H9 (cell line): ENCODE measurements at regions not wholly inside any gene's neighbourhood (a gene's known extent, or its start where the extent isn't known, plus 50 kb on each side); places are given as distances from the start of the nearest gene placed in this dataset.

Source experiments
- DNase-seq: peaks from one replicate; pipeline ENCODE4 v3.0.0-alpha.2; 2017
- H2AFZ ChIP-seq: one replicate; pipeline ENCODE4 v1.6.1; 2013; ENCODE audit warnings: mild to moderate bottlenecking, low read length, control low read depth, moderate library complexity
- H2AK5ac ChIP-seq: 2 replicates; pipeline ENCODE4 v1.6.1; 2013; ENCODE audit warnings: low read length, control low read depth, mixed read lengths; ENCODE audit not compliant: insufficient read length
- H2BK120ac ChIP-seq: one replicate; pipeline ENCODE4 v1.6.1; 2013; ENCODE audit warnings: low read depth, mild to moderate bottlenecking, low read length, control low read depth, inconsistent platforms; ENCODE audit not compliant: poor library complexity, severe bottlenecking
- H2BK12ac ChIP-seq: 2 replicates; pipeline ENCODE4 v1.6.1; 2013; ENCODE audit warnings: low read length, control low read depth, mixed read lengths, low read depth; ENCODE audit not compliant: insufficient read length
- H2BK15ac ChIP-seq: 2 replicates; pipeline ENCODE4 v1.6.1; 2013; ENCODE audit warnings: low read depth, low read length, control low read depth
- H2BK20ac ChIP-seq: one replicate; pipeline ENCODE4 v1.6.1; 2013; ENCODE audit warnings: low read depth, mild to moderate bottlenecking, low read length, control low read depth, inconsistent platforms; ENCODE audit not compliant: poor library complexity, severe bottlenecking
- H2BK5ac ChIP-seq: 2 replicates; pipeline ENCODE4 v1.6.1; 2013; ENCODE audit warnings: low read length, control low read depth, mixed read lengths; ENCODE audit not compliant: insufficient read length
- H3K14ac ChIP-seq: 2 replicates; pipeline ENCODE4 v1.6.1; 2013; ENCODE audit warnings: low read length, control low read depth; ENCODE audit not compliant: insufficient read depth
- H3K18ac ChIP-seq: 2 replicates; pipeline ENCODE4 v1.6.1; 2013; ENCODE audit warnings: low read depth, mild to moderate bottlenecking, mixed read lengths, low read length, control low read depth; ENCODE audit not compliant: insufficient read length
- H3K23ac ChIP-seq: 2 replicates; pipeline ENCODE4 v1.6.1; 2013; ENCODE audit warnings: low read length, control low read depth, mixed read lengths, low read depth; ENCODE audit not compliant: insufficient read length
- H3K23me2 ChIP-seq: 2 replicates; pipeline ENCODE4 v1.6.1; 2013; ENCODE audit warnings: low read depth, mild to moderate bottlenecking, mixed read lengths, low read length, control low read depth; ENCODE audit not compliant: insufficient read length, poor library complexity, severe bottlenecking
- H3K27ac ChIP-seq: 2 replicates; pipeline ENCODE4 v1.5.1; 2013; ENCODE audit warnings: low read length, control low read depth, mixed read lengths, low read depth; ENCODE audit not compliant: insufficient read length
- H3K27me3 ChIP-seq: 2 replicates; pipeline ENCODE4 v1.6.1; 2013; ENCODE audit warnings: low read length, control low read depth, inconsistent platforms; ENCODE audit not compliant: insufficient read depth
- H3K4ac ChIP-seq: 2 replicates; pipeline ENCODE4 v1.6.1; 2013; ENCODE audit warnings: low read depth, mild to moderate bottlenecking, control low read depth, inconsistent platforms, low read length, moderate library complexity
- H3K4me1 ChIP-seq: 2 replicates; pipeline ENCODE4 v1.6.1; 2013; ENCODE audit warnings: low read length, control low read depth, inconsistent platforms; ENCODE audit not compliant: insufficient read depth
- H3K4me2 ChIP-seq: 2 replicates; pipeline ENCODE4 v1.6.1; 2013; ENCODE audit warnings: low read length, control low read depth, mixed read lengths; ENCODE audit not compliant: insufficient read length, insufficient read depth
- H3K56ac ChIP-seq: 2 replicates; pipeline ENCODE4 v1.6.1; 2013; ENCODE audit warnings: low read depth, mild to moderate bottlenecking, mixed read lengths, low read length, control low read depth; ENCODE audit not compliant: insufficient read length
- H3K79me1 ChIP-seq: 2 replicates; pipeline ENCODE4 v1.6.1; 2013; ENCODE audit warnings: low read depth, mild to moderate bottlenecking, moderate library complexity, low read length, control low read depth, inconsistent platforms; ENCODE audit not compliant: insufficient read depth, poor library complexity, severe bottlenecking
- H3K79me2 ChIP-seq: 2 replicates; pipeline ENCODE4 v1.6.1; 2013; ENCODE audit warnings: low read length, control low read depth, inconsistent platforms; ENCODE audit not compliant: insufficient read depth
- H3K9ac ChIP-seq: 2 replicates; pipeline ENCODE4 v1.6.1; 2013; ENCODE audit warnings: low read length, control low read depth, mixed read lengths; ENCODE audit not compliant: insufficient read length; ENCODE audit errors: extremely low read depth
- H3K9me3 ChIP-seq: one replicate; pipeline ENCODE4 v1.6.1; 2013; ENCODE audit warnings: low read depth, low read length, inconsistent platforms; ENCODE audit not compliant: control insufficient read depth
- H3T11ph ChIP-seq: one replicate; pipeline ENCODE4 v1.6.1; 2013; ENCODE audit warnings: mild to moderate bottlenecking, low read length, control low read depth, inconsistent platforms
- H4K20me1 ChIP-seq: one replicate; pipeline ENCODE4 v1.6.1; 2013; ENCODE audit not compliant: control insufficient read depth, insufficient read length, insufficient read depth
- H4K5ac ChIP-seq: 2 replicates; pipeline ENCODE4 v1.6.1; 2013; ENCODE audit warnings: low read depth, mild to moderate bottlenecking, mixed read lengths, low read length, control low read depth; ENCODE audit not compliant: insufficient read length
- H4K8ac ChIP-seq: replicated peaks from 2 replicates; pipeline ENCODE4 v1.6.1; 2013; ENCODE audit warnings: low read length, control low read depth, mixed read lengths, low read depth; ENCODE audit not compliant: insufficient read length
- H4K91ac ChIP-seq: 2 replicates; pipeline ENCODE4 v1.6.1; 2013; ENCODE audit warnings: low read depth, mild to moderate bottlenecking, moderate library complexity, mixed read lengths, low read length, control low read depth; ENCODE audit not compliant: insufficient read length
- H3K27ac Mint-ChIP-seq, 3 experiments: 2 replicates in 2 of 3; 3 replicates in 1 of 3; pipeline ENCODE4 v1.8.0; 2020 to 2021; ENCODE audit warnings: mixed read lengths in 3 of 3, mild to moderate bottlenecking in 1 of 3, moderate library complexity in 1 of 3
- H3K27me3 Mint-ChIP-seq: 2 replicates; pipeline ENCODE4 v1.8.0; 2021; ENCODE audit warnings: low read depth, mild to moderate bottlenecking, moderate library complexity, mixed read lengths
- H3K36me3 Mint-ChIP-seq, 3 experiments: 2 replicates in 2 of 3; 3 replicates in 1 of 3; pipeline ENCODE4 v1.8.0; 2020 to 2021; ENCODE audit warnings: low read depth in 3 of 3, mixed read lengths in 3 of 3; ENCODE audit not compliant: insufficient read depth in 1 of 3
- H3K4me1 Mint-ChIP-seq, 2 experiments: 2 replicates each; pipeline ENCODE4 v1.8.0; 2020; ENCODE audit warnings: mixed read lengths in 2 of 2
- H3K4me3 Mint-ChIP-seq, 2 experiments: 2 replicates in 1 of 2; 3 replicates in 1 of 2; pipeline ENCODE4 v1.8.0; 2020 to 2021; ENCODE audit warnings: mild to moderate bottlenecking in 2 of 2, mixed read lengths in 2 of 2, moderate library complexity in 1 of 2
- H3K9me3 Mint-ChIP-seq, 2 experiments: 2 replicates in 1 of 2; 3 replicates in 1 of 2; pipeline ENCODE4 v1.8.0; 2020; ENCODE audit warnings: mild to moderate bottlenecking in 2 of 2, mixed read lengths in 2 of 2, moderate library complexity in 1 of 2
- WGBS: extraction: QIAGEN DNeasy Blood & Tissue Kit; methylation state at CpG from one replicate; pipeline ENCODE4 v1.1.7; 2013; ENCODE audit warnings: missing lambda C conversion rate, low lambda C conversion rate, mixed read lengths; ENCODE audit not compliant: insufficient read length; ENCODE audit errors: extremely low coverage; 5-methylcytosine and 5-hydroxymethylcytosine counted together
- TF ChIP-seq, protein P1 (sequence below): fragments of 200-600 bp; sonication (generic); conservative IDR thresholded peaks from 3 replicates; pipeline ENCODE4 v1.8.0; 2021; ENCODE audit warnings: antibody characterized with exemption, mild to moderate bottlenecking

DNA sequence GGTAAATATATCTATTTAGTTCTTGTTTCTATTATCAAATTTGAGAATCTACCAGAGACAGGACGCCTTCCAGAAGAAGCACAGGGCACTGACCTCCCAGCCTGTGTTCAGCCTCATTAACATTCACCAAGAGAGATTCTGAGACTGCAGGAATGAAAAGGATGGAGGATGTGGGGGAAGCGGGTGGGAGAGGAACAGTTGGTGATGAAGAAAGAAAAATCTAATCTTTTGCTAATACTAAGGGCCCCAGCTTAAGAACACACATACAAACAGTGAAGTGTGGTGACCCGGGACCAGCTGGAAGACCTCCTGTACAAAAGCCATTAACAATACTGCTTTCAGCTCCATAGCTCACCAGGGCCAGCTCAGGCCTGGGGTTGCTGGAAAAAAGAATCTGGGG lies 160.5 kb downstream of the NUAK1 start:
- Histone ChIP-seq H4K5ac (no peak overlapping the region), H2BK12ac (no peak overlapping the region), H3K27ac (no peak overlapping the region), H2BK15ac (no peak overlapping the region), H3K18ac (no peak overlapping the region), H3K23ac (no peak overlapping the region), H3T11ph (no peak overlapping the region), H3K23me2 (no peaks in the 10 kb centered on the region), H4K20me1 (no peaks in the 10 kb centered on the region), H3K56ac (no peak overlapping the region), H3K14ac (no peak overlapping the region), H2AFZ (no peak overlapping the region), H2AK5ac (no peak overlapping the region), H2BK20ac (no peak overlapping the region), H3K79me1 (no peaks in the 10 kb centered on the region), H3K79me2 (no peaks in the 10 kb centered on the region), H2BK5ac (no peak overlapping the region), H3K9ac (no peak overlapping the region), H3K4ac (no peak overlapping the region), H3K27me3 (no peaks in the 10 kb centered on the region), H3K9me3 (no peaks in the 10 kb centered on the region), H4K8ac (no peak overlapping the region), H2BK120ac (no peak overlapping the region), H3K4me2 (no peak overlapping the region), H4K91ac (no peak overlapping the region), H3K4me1 (peaks cover 3% of the 10 kb centered on the region; the same call in 1 of the 2 replicates)
- DNase-seq, result no peak
- no peaks in the 10 kb centered on the region for H3K36me3 Mint-ChIP-seq
- peaks cover 10 to 11% of the 10 kb centered on the region in 2 experiments for H3K4me1 Mint-ChIP-seq
- TF ChIP-seq, protein P1, sequence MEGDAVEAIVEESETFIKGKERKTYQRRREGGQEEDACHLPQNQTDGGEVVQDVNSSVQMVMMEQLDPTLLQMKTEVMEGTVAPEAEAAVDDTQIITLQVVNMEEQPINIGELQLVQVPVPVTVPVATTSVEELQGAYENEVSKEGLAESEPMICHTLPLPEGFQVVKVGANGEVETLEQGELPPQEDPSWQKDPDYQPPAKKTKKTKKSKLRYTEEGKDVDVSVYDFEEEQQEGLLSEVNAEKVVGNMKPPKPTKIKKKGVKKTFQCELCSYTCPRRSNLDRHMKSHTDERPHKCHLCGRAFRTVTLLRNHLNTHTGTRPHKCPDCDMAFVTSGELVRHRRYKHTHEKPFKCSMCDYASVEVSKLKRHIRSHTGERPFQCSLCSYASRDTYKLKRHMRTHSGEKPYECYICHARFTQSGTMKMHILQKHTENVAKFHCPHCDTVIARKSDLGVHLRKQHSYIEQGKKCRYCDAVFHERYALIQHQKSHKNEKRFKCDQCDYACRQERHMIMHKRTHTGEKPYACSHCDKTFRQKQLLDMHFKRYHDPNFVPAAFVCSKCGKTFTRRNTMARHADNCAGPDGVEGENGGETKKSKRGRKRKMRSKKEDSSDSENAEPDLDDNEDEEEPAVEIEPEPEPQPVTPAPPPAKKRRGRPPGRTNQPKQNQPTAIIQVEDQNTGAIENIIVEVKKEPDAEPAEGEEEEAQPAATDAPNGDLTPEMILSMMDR, result no peak
- H3K9me3 Mint-ChIP-seq, result no peaks in the 10 kb centered on the region
- no CpG with 5 or more reads among the region's 3 CpGs for WGBS
- H3K27ac Mint-ChIP-seq, result no peak overlapping the region
- H3K4me3 Mint-ChIP-seq, result no peak overlapping the region
- no peaks in the 10 kb centered on the region for H3K27me3 Mint-ChIP-seq
